GM06990 (cell line): ENCODE measurements at regions not wholly inside any gene's neighbourhood (a gene's known extent, or its start where the extent isn't known, plus 50 kb on each side); places are given as distances from the start of the nearest gene placed in this dataset.

ENCODE experiments used
- DNase-seq: peaks from one replicate; pipeline ENCODE4 v3.0.0-alpha.2; 2011; ENCODE audit not compliant: insufficient read length; ENCODE audit errors: extremely low read depth
- H3K27me3 ChIP-seq: replicated peaks from 2 replicates; pipeline ENCODE4 v1.6.0; 2011; ENCODE audit warnings: low read length; ENCODE audit not compliant: control insufficient read depth, insufficient read depth
- H3K36me3 ChIP-seq: 2 replicates; pipeline ENCODE4 v1.5.1; 2011; ENCODE audit warnings: low read length; ENCODE audit not compliant: control insufficient read depth, insufficient read depth
- H3K4me3 ChIP-seq: replicated peaks from 2 replicates; pipeline ENCODE4 v1.5.1; 2011; ENCODE audit warnings: low read depth, mild to moderate bottlenecking, control low read depth, low read length
- TF ChIP-seq, protein P1 (sequence below): IDR thresholded peaks from 2 replicates; pipeline ENCODE4 v1.5.1; 2011; ENCODE audit warnings: low read length, control low read depth, mild to moderate bottlenecking, inconsistent platforms; ENCODE audit not compliant: insufficient read depth, poor library complexity, severe bottlenecking

DNA sequence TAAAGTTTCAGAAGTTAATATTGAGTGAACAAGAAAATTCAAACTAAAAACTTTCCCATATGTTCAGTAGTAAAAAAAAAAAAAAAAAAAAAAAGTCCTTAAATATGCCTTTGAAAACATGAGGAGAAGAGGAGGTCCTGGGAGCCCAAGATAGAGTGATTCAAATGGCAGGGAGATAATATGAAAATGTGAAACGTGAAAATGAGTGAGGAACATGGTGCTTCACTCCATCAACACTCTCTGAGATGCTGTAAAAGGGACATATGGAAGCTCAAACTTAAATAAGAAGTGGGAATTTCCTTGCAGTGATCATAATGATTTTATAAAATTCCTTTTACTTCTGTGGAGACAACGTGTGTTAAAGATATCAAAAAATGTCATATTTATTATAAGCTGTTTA is 423.9 kb downstream of the PABPC4L start:
- Histone ChIP-seq H3K36me3 (no peaks in the 10 kb centered on the region), H3K27me3 (no peaks in the 10 kb centered on the region), H3K4me3 (no peak overlapping the region)
- TF ChIP-seq, protein P1, sequence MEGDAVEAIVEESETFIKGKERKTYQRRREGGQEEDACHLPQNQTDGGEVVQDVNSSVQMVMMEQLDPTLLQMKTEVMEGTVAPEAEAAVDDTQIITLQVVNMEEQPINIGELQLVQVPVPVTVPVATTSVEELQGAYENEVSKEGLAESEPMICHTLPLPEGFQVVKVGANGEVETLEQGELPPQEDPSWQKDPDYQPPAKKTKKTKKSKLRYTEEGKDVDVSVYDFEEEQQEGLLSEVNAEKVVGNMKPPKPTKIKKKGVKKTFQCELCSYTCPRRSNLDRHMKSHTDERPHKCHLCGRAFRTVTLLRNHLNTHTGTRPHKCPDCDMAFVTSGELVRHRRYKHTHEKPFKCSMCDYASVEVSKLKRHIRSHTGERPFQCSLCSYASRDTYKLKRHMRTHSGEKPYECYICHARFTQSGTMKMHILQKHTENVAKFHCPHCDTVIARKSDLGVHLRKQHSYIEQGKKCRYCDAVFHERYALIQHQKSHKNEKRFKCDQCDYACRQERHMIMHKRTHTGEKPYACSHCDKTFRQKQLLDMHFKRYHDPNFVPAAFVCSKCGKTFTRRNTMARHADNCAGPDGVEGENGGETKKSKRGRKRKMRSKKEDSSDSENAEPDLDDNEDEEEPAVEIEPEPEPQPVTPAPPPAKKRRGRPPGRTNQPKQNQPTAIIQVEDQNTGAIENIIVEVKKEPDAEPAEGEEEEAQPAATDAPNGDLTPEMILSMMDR: no peak
- no peak for DNase-seq

- no peak overlapping the region for H3K4me3 ChIP-seq
- TF ChIP-seq, protein P1: no peak
- no peak for DNase-seq
- H3K36me3 ChIP-seq: no peaks in the 10 kb centered on the region
- H3K27me3 ChIP-seq: no peaks in the 10 kb centered on the region
Observed at GRCh38 chr4:133776961-133777360, 424.6 kb downstream of the PABPC4L start.

GRCh38 chr4:133776503-133776902 is 425.1 kb downstream of the PABPC4L start:
- Histone ChIP-seq H3K27me3 (no peaks in the 10 kb centered on the region), H3K36me3 (no peaks in the 10 kb centered on the region), H3K4me3 (no peak overlapping the region)
- no peak for DNase-seq
- TF ChIP-seq, protein P1: no peak

DNA sequence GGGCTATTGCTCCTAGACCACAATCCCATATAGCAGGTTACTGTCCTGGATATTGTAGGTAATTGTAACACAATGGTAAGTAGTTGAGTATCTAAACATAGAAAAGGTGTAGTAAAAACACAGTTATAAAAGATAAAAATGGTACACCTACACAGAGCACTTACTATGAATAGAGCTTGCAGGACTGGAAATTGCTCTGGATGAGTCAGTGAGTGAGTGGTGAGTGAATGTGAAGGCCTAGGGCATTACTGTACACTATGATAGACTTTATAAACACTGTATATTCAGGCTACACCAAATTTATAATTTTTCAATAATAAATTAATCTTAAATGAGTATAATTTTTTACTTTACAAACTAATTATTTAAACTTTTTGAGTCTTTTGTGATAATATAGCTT is 425.7 kb downstream of the PABPC4L start:
- TF ChIP-seq, protein P1: no peak
- no peaks in the 10 kb centered on the region for H3K27me3 ChIP-seq
- no peak for DNase-seq
- no peak overlapping the region for H3K4me3 ChIP-seq
- no peaks in the 10 kb centered on the region for H3K36me3 ChIP-seq

- DNase-seq: no peak
- no peaks in the 10 kb centered on the region for H3K36me3 ChIP-seq
- no peaks in the 10 kb centered on the region for H3K27me3 ChIP-seq
- TF ChIP-seq, protein P1: no peak
- no peak overlapping the region for H3K4me3 ChIP-seq
Observed at GRCh38 chr4:133775469-133775868, 426.1 kb downstream of the PABPC4L start.

DNA sequence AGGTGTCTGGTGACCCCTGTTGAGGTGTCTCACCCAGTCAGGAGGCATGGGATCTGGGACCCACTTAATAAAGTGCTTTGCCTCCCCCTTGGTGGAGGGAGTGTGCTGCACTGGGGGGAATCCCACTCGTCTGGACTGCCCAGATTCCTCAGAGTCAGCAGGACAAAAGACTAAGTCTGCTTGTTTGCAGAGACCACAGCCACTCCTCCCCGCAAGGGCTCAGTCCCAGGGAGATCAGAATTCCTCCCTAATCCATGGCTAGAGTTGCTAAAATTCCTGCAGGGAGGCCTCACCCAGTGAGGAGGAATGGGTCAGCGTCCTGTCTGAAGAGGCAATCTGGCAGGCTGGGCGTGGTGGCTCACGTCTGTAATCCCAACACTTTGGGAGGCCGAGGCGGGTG is 442.2 kb downstream of the PABPC4L start:
- no peak for DNase-seq
- Histone ChIP-seq H3K36me3 (no peaks in the 10 kb centered on the region), H3K4me3 (no peak overlapping the region), H3K27me3 (no peaks in the 10 kb centered on the region)
- TF ChIP-seq, protein P1: no peak
